Prostate gland (tissue), 2 donors: ENCODE measurements at regions not wholly inside any gene's neighbourhood (a gene's known extent, or its start where the extent isn't known, plus 50 kb on each side); places are given as distances from the start of the nearest gene placed in this dataset.

ENCODE experiments used
- CTCF ChIP-seq, 4 experiments: fragments of 200-600 bp in 2 of 4; fragments of 450-650 bp in 2 of 4; sonication (generic) in 2 of 4; IDR thresholded peaks; 1 replicate in 3 of 4; 2 replicates in 1 of 4; pipeline ENCODE4 v1.5.1; 2016 to 2019; ENCODE audit warnings: antibody characterized with exemption in 4 of 4, mild to moderate bottlenecking in 2 of 4, moderate library complexity in 2 of 4
- POLR2A ChIP-seq: fragments of 450-650 bp; IDR thresholded peaks from one replicate; pipeline ENCODE4 v1.6.1; 2016; ENCODE audit warnings: antibody characterized with exemption, mild to moderate bottlenecking

GRCh38 chr3:34140616-34141015, 342.2 kb downstream of the PDCD6IP start:
- TF ChIP-seq CTCF (IDR thresholded peaks at IDR 0.05), result no peak
- no peak for TF ChIP-seq POLR2A
